ENCODE measurements at regions not wholly inside any gene's neighbourhood (a gene's known extent, or its start where the extent isn't known, plus 50 kb on each side); places are given as distances from the start of the nearest gene placed in this dataset.

- TF ChIP-seq, protein P1, sequence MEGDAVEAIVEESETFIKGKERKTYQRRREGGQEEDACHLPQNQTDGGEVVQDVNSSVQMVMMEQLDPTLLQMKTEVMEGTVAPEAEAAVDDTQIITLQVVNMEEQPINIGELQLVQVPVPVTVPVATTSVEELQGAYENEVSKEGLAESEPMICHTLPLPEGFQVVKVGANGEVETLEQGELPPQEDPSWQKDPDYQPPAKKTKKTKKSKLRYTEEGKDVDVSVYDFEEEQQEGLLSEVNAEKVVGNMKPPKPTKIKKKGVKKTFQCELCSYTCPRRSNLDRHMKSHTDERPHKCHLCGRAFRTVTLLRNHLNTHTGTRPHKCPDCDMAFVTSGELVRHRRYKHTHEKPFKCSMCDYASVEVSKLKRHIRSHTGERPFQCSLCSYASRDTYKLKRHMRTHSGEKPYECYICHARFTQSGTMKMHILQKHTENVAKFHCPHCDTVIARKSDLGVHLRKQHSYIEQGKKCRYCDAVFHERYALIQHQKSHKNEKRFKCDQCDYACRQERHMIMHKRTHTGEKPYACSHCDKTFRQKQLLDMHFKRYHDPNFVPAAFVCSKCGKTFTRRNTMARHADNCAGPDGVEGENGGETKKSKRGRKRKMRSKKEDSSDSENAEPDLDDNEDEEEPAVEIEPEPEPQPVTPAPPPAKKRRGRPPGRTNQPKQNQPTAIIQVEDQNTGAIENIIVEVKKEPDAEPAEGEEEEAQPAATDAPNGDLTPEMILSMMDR (conservative IDR thresholded peaks at IDR 0.05 in 1 of 2, IDR thresholded peaks at IDR 0.05 in 1 of 2; ENCODE audit: extremely low read depth in 1 of 2, insufficient read depth in 1 of 2, low read depth in 1 of 2, low read length in 2 of 2), result no peak
- TF ChIP-seq EZH2 (IDR thresholded peaks at IDR 0.05; ENCODE audit: borderline replicate concordance, low read length), result no peak
Measured at GRCh38 chr1:203565049-203565448, 61.6 kb upstream of the ATP2B4 start.

Data from mammary epithelial cell (primary cell).